ENCODE measurements at regions not wholly inside any gene's neighbourhood (a gene's known extent, or its start where the extent isn't known, plus 50 kb on each side); places are given as distances from the start of the nearest gene placed in this dataset.

- TF ChIP-seq CTCF (IDR thresholded peaks at IDR 0.05; ENCODE audit: low read length) (no peak), EZH2 (optimal IDR thresholded peaks at IDR 0.05; ENCODE audit: low read depth, low read length) (no peak), EZH2phosphoT487 (IDR thresholded peaks at IDR 0.05; ENCODE audit: low read length) (no peak)
These were observed 85.1 kb upstream of the IL12B start for GRCh38 chr5:159415301-159415937.
